ENCODE measurements at regions not wholly inside any gene's neighbourhood (a gene's known extent, or its start where the extent isn't known, plus 50 kb on each side); places are given as distances from the start of the nearest gene placed in this dataset.

DNA sequence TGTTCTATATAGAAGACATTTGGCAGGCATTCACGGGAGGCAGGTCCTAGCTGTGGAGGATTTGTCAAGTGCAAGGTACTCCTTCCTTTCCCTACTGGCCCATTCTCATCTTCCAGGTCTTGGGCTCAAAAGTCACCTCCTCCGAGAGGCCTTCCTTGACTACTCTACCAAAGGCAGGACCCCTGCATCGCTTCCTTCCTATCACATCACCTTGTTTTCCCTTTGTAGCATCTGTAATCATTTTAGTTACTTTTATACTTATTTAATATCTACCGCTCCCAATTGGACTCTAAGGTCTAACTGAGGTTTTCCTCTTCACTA is 296.8 kb upstream of the KAZN start (continued):
- TF ChIP-seq, protein P1, sequence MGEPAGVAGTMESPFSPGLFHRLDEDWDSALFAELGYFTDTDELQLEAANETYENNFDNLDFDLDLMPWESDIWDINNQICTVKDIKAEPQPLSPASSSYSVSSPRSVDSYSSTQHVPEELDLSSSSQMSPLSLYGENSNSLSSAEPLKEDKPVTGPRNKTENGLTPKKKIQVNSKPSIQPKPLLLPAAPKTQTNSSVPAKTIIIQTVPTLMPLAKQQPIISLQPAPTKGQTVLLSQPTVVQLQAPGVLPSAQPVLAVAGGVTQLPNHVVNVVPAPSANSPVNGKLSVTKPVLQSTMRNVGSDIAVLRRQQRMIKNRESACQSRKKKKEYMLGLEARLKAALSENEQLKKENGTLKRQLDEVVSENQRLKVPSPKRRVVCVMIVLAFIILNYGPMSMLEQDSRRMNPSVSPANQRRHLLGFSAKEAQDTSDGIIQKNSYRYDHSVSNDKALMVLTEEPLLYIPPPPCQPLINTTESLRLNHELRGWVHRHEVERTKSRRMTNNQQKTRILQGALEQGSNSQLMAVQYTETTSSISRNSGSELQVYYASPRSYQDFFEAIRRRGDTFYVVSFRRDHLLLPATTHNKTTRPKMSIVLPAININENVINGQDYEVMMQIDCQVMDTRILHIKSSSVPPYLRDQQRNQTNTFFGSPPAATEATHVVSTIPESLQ (CRISPR knock-in tag; IDR thresholded peaks at IDR 0.05), result no peak
- no peak for TF ChIP-seq NR2C2 (CRISPR knock-in tag; IDR thresholded peaks at IDR 0.05)
- TF ChIP-seq SP1 (CRISPR knock-in tag; conservative IDR thresholded peaks at IDR 0.05), result no peak

DNA sequence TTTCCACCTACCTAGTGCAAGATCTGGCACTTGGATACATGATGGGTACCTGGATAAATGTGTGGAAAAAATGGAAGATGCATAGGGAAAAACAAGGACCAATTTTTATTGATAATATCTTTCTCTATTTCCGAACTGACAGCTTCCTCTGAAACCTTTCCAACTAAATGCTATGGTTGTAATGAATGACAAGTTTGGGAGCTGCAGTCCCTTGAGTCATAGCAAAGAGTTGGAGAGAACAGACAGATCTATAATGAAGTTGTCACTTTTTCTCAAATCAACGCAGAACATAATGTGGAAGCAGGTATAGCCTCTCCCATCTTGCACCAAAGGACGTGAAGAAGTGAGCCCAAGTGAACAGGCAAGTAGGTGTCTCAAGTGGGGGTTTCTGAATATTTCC is 296.5 kb upstream of the KAZN start:
- ChIA-PET POLR2A (no interaction called here), CTCF (no interaction called here)
- peaks cover 7% of the 10 kb centered on the region for H3K4me1 Mint-ChIP-seq
- no peak overlapping the region for H3K27ac Mint-ChIP-seq
- H3K36me3 Mint-ChIP-seq, result no peaks in the 10 kb centered on the region
- ATAC-seq, result no peak
- DNase-seq (ENCODE audit: low spot score), result no peak
- TF ChIP-seq ZNF263 (CRISPR knock-in tag; IDR thresholded peaks at IDR 0.05; ENCODE audit: low read depth) (no peak), RORB (CRISPR knock-in tag; IDR thresholded peaks at IDR 0.05) (no peak)
- H3K9me3 Mint-ChIP-seq, result peaks cover 3% of the 10 kb centered on the region; the same call in 1 of the 2 replicates
- no peak overlapping the region for H3K4me3 Mint-ChIP-seq
- peaks cover 31% of the 10 kb centered on the region for H3K27me3 Mint-ChIP-seq (ENCODE audit: low read depth)

DNA sequence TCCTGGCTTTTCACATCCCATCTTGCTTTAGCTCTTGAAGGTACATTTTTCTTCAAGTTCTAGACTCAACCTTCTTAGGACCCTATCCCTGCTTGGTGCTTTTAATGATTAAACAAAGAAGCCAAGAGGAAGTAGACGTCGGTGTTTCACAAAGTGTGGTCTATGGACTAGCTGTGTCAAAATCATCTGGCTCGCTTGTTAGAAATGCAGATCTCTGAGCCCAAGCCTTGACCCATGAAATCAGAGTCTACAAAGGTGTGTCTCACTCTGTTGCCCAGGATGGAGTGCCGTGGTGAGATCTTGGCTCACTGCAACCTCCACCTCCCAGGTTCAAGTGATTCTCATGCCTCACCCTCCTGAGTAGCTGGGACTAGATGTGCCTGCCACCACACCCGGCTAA is 295.5 kb upstream of the KAZN start:
- ATAC-seq, result no peak
- Mint-ChIP-seq H3K36me3 (no peaks in the 10 kb centered on the region), H3K4me3 (no peak overlapping the region), H3K4me1 (no peaks in the 10 kb centered on the region), H3K27me3 (ENCODE audit: low read depth) (peaks cover 37% of the 10 kb centered on the region), H3K27ac (no peak overlapping the region), H3K9me3 (peaks cover 5% of the 10 kb centered on the region; the same call in 1 of the 2 replicates)
- POLR2A ChIA-PET, result no interaction called here
- TF ChIP-seq FOXK1 (CRISPR knock-in tag; IDR thresholded peaks at IDR 0.05), result no peak
- TF ChIP-seq, protein P2, sequence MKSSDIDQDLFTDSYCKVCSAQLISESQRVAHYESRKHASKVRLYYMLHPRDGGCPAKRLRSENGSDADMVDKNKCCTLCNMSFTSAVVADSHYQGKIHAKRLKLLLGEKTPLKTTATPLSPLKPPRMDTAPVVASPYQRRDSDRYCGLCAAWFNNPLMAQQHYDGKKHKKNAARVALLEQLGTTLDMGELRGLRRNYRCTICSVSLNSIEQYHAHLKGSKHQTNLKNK (CRISPR knock-in tag; IDR thresholded peaks at IDR 0.05), result no peak
- TF ChIP-seq ELF4 (CRISPR knock-in tag; IDR thresholded peaks at IDR 0.05; ENCODE audit: low read depth), result no peak
- TF ChIP-seq, protein P3, sequence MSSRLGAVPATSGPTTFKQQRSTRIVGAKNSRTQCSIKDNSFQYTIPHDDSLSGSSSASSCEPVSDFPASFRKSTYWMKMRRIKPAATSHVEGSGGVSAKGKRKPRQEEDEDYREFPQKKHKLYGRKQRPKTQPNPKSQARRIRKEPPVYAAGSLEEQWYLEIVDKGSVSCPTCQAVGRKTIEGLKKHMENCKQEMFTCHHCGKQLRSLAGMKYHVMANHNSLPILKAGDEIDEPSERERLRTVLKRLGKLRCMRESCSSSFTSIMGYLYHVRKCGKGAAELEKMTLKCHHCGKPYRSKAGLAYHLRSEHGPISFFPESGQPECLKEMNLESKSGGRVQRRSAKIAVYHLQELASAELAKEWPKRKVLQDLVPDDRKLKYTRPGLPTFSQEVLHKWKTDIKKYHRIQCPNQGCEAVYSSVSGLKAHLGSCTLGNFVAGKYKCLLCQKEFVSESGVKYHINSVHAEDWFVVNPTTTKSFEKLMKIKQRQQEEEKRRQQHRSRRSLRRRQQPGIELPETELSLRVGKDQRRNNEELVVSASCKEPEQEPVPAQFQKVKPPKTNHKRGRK (CRISPR knock-in tag; IDR thresholded peaks at IDR 0.05; ENCODE audit: borderline replicate concordance), result no peak
- TF ChIP-seq, protein P4, sequence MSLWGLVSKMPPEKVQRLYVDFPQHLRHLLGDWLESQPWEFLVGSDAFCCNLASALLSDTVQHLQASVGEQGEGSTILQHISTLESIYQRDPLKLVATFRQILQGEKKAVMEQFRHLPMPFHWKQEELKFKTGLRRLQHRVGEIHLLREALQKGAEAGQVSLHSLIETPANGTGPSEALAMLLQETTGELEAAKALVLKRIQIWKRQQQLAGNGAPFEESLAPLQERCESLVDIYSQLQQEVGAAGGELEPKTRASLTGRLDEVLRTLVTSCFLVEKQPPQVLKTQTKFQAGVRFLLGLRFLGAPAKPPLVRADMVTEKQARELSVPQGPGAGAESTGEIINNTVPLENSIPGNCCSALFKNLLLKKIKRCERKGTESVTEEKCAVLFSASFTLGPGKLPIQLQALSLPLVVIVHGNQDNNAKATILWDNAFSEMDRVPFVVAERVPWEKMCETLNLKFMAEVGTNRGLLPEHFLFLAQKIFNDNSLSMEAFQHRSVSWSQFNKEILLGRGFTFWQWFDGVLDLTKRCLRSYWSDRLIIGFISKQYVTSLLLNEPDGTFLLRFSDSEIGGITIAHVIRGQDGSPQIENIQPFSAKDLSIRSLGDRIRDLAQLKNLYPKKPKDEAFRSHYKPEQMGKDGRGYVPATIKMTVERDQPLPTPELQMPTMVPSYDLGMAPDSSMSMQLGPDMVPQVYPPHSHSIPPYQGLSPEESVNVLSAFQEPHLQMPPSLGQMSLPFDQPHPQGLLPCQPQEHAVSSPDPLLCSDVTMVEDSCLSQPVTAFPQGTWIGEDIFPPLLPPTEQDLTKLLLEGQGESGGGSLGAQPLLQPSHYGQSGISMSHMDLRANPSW (CRISPR knock-in tag; conservative IDR thresholded peaks at IDR 0.05; ENCODE audit: low read depth), result no peak
- TF ChIP-seq, protein P5, sequence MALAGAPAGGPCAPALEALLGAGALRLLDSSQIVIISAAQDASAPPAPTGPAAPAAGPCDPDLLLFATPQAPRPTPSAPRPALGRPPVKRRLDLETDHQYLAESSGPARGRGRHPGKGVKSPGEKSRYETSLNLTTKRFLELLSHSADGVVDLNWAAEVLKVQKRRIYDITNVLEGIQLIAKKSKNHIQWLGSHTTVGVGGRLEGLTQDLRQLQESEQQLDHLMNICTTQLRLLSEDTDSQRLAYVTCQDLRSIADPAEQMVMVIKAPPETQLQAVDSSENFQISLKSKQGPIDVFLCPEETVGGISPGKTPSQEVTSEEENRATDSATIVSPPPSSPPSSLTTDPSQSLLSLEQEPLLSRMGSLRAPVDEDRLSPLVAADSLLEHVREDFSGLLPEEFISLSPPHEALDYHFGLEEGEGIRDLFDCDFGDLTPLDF (CRISPR knock-in tag; IDR thresholded peaks at IDR 0.05), result no peak
- no peak for TF ChIP-seq ESRRA (CRISPR knock-in tag; IDR thresholded peaks at IDR 0.05; ENCODE audit: borderline replicate concordance)
- TF ChIP-seq ZBTB21 (CRISPR knock-in tag; IDR thresholded peaks at IDR 0.05; ENCODE audit: borderline replicate concordance), result no peak
- TF ChIP-seq, protein P6, sequence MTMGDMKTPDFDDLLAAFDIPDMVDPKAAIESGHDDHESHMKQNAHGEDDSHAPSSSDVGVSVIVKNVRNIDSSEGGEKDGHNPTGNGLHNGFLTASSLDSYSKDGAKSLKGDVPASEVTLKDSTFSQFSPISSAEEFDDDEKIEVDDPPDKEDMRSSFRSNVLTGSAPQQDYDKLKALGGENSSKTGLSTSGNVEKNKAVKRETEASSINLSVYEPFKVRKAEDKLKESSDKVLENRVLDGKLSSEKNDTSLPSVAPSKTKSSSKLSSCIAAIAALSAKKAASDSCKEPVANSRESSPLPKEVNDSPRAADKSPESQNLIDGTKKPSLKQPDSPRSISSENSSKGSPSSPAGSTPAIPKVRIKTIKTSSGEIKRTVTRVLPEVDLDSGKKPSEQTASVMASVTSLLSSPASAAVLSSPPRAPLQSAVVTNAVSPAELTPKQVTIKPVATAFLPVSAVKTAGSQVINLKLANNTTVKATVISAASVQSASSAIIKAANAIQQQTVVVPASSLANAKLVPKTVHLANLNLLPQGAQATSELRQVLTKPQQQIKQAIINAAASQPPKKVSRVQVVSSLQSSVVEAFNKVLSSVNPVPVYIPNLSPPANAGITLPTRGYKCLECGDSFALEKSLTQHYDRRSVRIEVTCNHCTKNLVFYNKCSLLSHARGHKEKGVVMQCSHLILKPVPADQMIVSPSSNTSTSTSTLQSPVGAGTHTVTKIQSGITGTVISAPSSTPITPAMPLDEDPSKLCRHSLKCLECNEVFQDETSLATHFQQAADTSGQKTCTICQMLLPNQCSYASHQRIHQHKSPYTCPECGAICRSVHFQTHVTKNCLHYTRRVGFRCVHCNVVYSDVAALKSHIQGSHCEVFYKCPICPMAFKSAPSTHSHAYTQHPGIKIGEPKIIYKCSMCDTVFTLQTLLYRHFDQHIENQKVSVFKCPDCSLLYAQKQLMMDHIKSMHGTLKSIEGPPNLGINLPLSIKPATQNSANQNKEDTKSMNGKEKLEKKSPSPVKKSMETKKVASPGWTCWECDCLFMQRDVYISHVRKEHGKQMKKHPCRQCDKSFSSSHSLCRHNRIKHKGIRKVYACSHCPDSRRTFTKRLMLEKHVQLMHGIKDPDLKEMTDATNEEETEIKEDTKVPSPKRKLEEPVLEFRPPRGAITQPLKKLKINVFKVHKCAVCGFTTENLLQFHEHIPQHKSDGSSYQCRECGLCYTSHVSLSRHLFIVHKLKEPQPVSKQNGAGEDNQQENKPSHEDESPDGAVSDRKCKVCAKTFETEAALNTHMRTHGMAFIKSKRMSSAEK (CRISPR knock-in tag; IDR thresholded peaks at IDR 0.05; ENCODE audit: borderline replicate concordance), result no peak
- TF ChIP-seq ZNF317 (CRISPR knock-in tag; IDR thresholded peaks at IDR 0.05; ENCODE audit: borderline replicate concordance, low read depth), result no peak
- no peak for DNase-seq (ENCODE audit: low spot score)
- CTCF ChIA-PET, result no interaction called here
